MM.1S (cell line): ENCODE measurements at regions not wholly inside any gene's neighbourhood (a gene's known extent, or its start where the extent isn't known, plus 50 kb on each side); places are given as distances from the start of the nearest gene placed in this dataset.
A peak's percentile ranks its signal among the peaks of the same experiment; 100 is the strongest.

ENCODE experiments used
- CTCF ChIP-seq: fragments of 300-600 bp; sonication (generic); IDR thresholded peaks from 2 replicates; pipeline ENCODE4 v1.5.1; 2016; ENCODE audit warnings: antibody characterized with exemption, low read length, mixed read lengths
- EZH2 ChIP-seq: fragments of 300-600 bp; sonication (generic); optimal IDR thresholded peaks from 2 replicates; pipeline ENCODE3; 2017; ENCODE audit warnings: low read depth, mild to moderate bottlenecking, antibody characterized with exemption, low read length, mixed read lengths
- EZH2phosphoT487 ChIP-seq: fragments of 300-600 bp; sonication (generic); IDR thresholded peaks from 2 replicates; pipeline ENCODE4 v1.6.1; 2018; ENCODE audit warnings: antibody characterized with exemption, low read length

- TF ChIP-seq CTCF (peak; percentile 89), EZH2phosphoT487 (no peak), EZH2 (no peak)
These were observed 536.6 kb downstream of the SOX6 start for GRCh38 chr11:15819679-15820286.
